ENCODE measurements at regions not wholly inside any gene's neighbourhood (a gene's known extent, or its start where the extent isn't known, plus 50 kb on each side); places are given as distances from the start of the nearest gene placed in this dataset.
"Not testable (repeated sequence)": the region's sequence is repeated elsewhere in the genome, so short reads cannot be mapped to it uniquely, and the experiment has no call there.

DNA sequence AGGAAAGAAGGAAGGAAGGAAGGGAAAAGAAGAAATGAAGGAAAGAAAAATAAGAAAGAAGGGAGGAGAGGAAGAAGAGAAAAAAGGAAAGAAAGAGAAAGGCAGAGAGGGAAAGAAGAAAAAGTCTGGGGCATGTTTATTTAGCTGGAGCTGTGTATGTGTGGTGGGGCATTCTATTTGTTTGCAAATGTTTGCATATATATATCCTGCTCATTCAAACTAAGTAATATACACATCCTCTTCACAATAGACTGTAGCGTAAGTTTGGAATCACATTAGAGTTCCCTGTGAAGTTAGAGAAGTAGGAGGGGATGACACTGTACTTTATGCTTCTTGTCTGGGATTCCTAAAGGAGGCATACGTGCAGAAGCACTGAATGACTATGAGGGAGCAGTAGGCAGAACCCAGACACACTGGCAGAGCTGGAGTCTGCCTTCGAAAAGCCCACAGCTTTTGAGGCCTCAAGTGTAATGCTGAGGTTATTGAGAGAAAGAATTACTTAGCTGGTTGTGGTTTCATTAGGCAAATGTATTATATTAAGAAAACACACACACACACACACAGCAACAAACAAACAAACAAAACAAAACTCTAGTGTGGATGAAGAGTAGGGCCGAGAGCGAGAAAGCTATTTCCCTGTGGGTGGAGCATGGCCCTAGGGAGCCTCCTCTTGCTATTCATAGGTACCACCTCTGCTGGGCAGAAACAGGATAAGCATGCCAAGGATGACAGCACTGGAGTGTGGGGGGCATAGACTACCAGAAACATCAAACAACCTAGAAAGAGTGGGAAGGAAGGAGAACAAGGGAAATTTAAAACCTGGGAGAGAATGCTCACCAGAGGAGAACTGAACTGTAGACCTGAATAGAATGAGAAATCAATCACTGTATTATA lies 905.1 kb upstream of the NXPH2 start:
- Histone ChIP-seq H3K36me3 (ENCODE audit: low read depth, missing control alignments) (no peaks in the 10 kb centered on the region), H3K27me3 (no peaks in the 10 kb centered on the region), H3K4me3 (no peak overlapping the region), H3K4me1 (no peaks in the 10 kb centered on the region), H3K27ac (no peak overlapping the region), H3K9me3 (no peaks in the 10 kb centered on the region)
- DNase-seq: no peak
- 80 to 87% methylated on average over 5 of the region's 5 CpGs for WGBS, 2 donors
- no peak for TF ChIP-seq CTCF (IDR thresholded peaks at IDR 0.05)
- no peak for TF ChIP-seq POLR2A (IDR thresholded peaks at IDR 0.05)
- intact Hi-C loops (cut with DNase I; ENCODE audit: low total_unique reads): no loop called here

DNA sequence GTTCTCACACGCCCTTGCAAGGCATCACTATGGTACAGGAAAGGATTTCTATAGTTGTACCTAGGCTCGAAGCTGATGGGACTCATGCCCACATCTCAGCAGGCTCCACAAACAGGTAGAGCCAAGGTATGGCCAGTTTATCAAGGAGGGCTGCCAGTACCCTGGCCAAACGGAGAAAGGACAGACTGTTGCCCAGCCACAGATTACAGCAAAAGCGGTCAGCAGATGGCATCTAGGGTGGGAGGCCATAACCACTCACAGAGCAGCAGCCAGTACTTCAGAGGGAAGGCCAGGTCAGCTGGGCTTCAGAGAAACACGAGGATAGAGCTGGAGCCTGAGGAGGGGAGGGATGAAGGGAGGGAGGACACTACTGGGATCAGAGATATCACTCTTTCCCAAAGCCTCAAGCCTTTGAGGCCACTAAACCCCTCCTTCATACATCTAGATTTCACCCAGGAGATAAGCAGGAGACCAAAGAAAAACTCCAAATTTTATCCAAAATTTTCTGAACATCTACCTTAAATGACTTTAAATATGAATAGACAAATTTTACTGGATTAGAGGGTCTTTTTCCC lies 904.2 kb upstream of the NXPH2 start:
- no peak for DNase-seq
- Histone ChIP-seq H3K4me1 (no peaks in the 10 kb centered on the region), H3K9me3 (no peaks in the 10 kb centered on the region), H3K4me3 (no peak overlapping the region), H3K27me3 (no peaks in the 10 kb centered on the region), H3K27ac (no peak overlapping the region), H3K36me3 (ENCODE audit: low read depth, missing control alignments) (no peaks in the 10 kb centered on the region)
- 73 to 81% methylated on average over 5 of the region's 5 CpGs for WGBS, 2 donors
- TF ChIP-seq CTCF (IDR thresholded peaks at IDR 0.05): no peak
- no peak for TF ChIP-seq POLR2A (IDR thresholded peaks at IDR 0.05)
- intact Hi-C loops (cut with DNase I; ENCODE audit: low total_unique reads): no loop called here

DNA sequence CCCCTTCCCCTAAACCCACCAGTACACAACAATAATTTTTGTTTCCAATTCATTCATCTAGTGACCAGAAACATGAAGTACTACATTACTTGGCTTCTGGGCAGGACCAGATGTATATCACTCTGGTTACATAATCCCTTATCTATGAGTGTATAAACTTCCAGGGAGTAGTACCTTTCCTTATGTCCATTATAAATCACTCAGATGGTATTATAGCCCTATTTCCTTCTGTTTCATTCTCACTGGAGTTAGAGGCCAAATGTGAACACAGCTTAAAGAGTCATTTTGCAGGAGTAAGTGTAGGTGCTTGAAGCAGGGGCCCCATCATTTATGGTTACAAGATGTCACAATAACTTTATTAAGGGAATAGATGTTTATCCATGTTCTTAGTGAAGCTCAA lies 894.4 kb upstream of the NXPH2 start:
- Histone ChIP-seq H3K4me1 (no peaks in the 10 kb centered on the region), H3K4me3 (no peak overlapping the region), H3K27ac (no peak overlapping the region), H3K9me3 (no peaks in the 10 kb centered on the region), H3K36me3 (ENCODE audit: low read depth, missing control alignments) (no peaks in the 10 kb centered on the region), H3K27me3 (no peaks in the 10 kb centered on the region)
- no peak for DNase-seq
- TF ChIP-seq CTCF (IDR thresholded peaks at IDR 0.05) (no peak), POLR2A (IDR thresholded peaks at IDR 0.05) (no peak)
- intact Hi-C loops (cut with DNase I; ENCODE audit: low total_unique reads): no loop called here

- H3K4me1 ChIP-seq; H3K4me3 ChIP-seq; H3K36me3 ChIP-seq (ENCODE audit: low read depth, missing control alignments); DNase-seq; intact Hi-C loops (cut with DNase I; ENCODE audit: low total_unique reads); H3K27ac ChIP-seq; H3K27me3 ChIP-seq; H3K9me3 ChIP-seq: not testable (repeated sequence)
- WGBS, 2 donors: 71 to 79% methylated on average over 4 of the region's 4 CpGs
Measured at GRCh38 chr2:139673447-139673846, 893.3 kb upstream of the NXPH2 start.

GRCh38 chr2:139669675-139670074 lies 889.5 kb upstream of the NXPH2 start:
- no peak for TF ChIP-seq CTCF (IDR thresholded peaks at IDR 0.05)
- TF ChIP-seq POLR2A (IDR thresholded peaks at IDR 0.05): no peak

More at GRCh38 chr2:139669675-139670074, 889.5 kb upstream of the NXPH2 start:
- intact Hi-C loops (cut with DNase I; ENCODE audit: low total_unique reads): no loop called here
- DNase-seq: no peak
- H3K4me1 ChIP-seq: no peaks in the 10 kb centered on the region
- H3K27me3 ChIP-seq: no peaks in the 10 kb centered on the region
- no peak overlapping the region for H3K27ac ChIP-seq
- WGBS, 2 donors: 88 to 95% methylated on average over 2 of the region's 2 CpGs
- no peaks in the 10 kb centered on the region for H3K36me3 ChIP-seq (ENCODE audit: low read depth, missing control alignments)
- H3K9me3 ChIP-seq: no peaks in the 10 kb centered on the region
- H3K4me3 ChIP-seq: no peak overlapping the region

Measured in testis (tissue), 2 donors.